ENCODE measurements at regions not wholly inside any gene's neighbourhood (a gene's known extent, or its start where the extent isn't known, plus 50 kb on each side); places are given as distances from the start of the nearest gene placed in this dataset.

DNA sequence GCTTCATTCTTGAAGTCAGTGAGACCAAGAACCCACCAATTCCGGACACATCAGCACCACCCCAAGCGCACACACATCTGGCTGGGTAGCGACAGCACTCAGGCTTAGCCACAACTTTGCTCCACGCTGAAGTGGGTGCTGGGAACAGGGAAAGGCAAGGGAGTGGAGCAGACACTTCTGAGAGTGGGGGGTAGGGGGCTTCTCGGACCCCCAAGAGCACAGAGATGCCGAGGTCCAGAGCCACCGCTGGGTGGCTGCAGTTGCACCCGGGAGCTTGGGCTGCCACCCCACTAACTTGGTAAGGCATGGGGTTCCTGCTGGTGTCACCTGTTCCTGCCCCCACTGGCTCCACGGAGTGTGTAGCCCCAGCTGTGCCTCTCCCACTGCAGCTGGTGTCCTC is 225.3 kb upstream of the RIOK2 start:
- TF ChIP-seq POLR2AphosphoS5 (IDR thresholded peaks at IDR 0.05; ENCODE audit: borderline replicate concordance, low read depth, low read length) (no peak), EZH2 (IDR thresholded peaks at IDR 0.05) (no peak)

All from SK-N-MC (cell line).